ENCODE measurements at regions not wholly inside any gene's neighbourhood (a gene's known extent, or its start where the extent isn't known, plus 50 kb on each side); places are given as distances from the start of the nearest gene placed in this dataset.

DNA sequence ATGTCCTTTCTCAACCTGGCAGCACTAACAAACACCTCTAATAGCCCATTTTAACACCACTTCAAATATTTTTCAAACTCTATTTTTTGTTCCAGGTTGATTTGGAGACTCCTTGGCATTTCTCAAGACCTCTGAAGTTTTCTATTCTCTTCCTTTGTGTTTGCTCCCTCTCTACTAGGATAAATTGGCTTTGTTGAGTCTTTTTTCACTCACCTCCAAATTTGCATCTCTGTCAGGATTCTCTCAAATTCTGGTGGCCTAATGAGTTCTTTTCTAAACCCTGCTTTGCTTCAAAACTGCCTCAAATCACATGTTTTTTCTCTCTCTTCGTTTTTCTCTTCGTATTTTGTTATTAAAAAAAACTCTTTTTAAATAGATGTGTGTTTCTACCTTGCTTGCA is 582.2 kb upstream of the ADGRL4 start:
- TF ChIP-seq ZNF274 (IDR thresholded peaks at IDR 0.05; ENCODE audit: low read depth, low read length) (no peak), YY1 (IDR thresholded peaks at IDR 0.05; ENCODE audit: insufficient read depth, insufficient read length) (no peak)
